AG04449 (cell line): ENCODE measurements at regions not wholly inside any gene's neighbourhood (a gene's known extent, or its start where the extent isn't known, plus 50 kb on each side); places are given as distances from the start of the nearest gene placed in this dataset.

Experiments
- CTCF ChIA-PET: fragments of 350-600 bp; formaldehyde crosslinking; extraction: SDS; loops from one replicate; lab custom pipeline; 2021; ENCODE audit warnings: antibody characterized with exemption; lab: Yijun Ruan, JAX
- POLR2A ChIA-PET: fragments of 400-600, 350-600 bp; formaldehyde crosslinking; extraction: SDS; loops from one replicate; lab custom pipeline; 2020; ENCODE audit warnings: antibody characterized with exemption, inconsistent platforms; lab: Yijun Ruan, JAX
- DNase-seq: peaks from one replicate; pipeline ENCODE4 v3.0.0-alpha.2; 2010; ENCODE audit warnings: low read depth, low spot score
- H3K4me3 ChIP-seq: 2 replicates; pipeline ENCODE4 v1.5.1; 2011; ENCODE audit warnings: low read depth, mild to moderate bottlenecking, control low read depth, low read length
- TF ChIP-seq, protein P1 (sequence below): IDR thresholded peaks from one replicate; pipeline ENCODE4 v1.5.1; 2011; ENCODE audit warnings: mild to moderate bottlenecking, moderate library complexity, low read length, control low read depth, inconsistent platforms; ENCODE audit not compliant: insufficient read depth; ENCODE audit errors: missing control alignments

DNA sequence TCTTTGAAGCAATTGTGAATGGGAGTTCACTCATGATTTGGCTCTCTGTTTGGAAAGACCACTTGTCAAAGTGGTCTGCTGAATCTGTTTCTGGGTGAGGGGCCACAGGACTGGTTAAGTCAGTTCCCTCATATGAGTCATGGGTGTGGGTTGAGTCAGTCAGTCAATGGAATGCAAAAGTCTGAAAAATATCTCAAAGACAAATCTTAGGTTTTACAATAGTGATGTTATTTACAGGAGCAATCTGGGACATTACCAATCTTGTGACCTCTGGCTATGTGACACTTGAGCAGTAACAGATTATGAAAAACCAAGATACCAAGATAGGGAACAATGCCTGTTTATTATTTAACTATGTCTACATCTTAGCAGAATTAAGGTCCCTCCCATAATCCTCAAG lies 311.6 kb downstream of the AASDHPPT start:
- no peak overlapping the region for H3K4me3 ChIP-seq
- TF ChIP-seq, protein P1, sequence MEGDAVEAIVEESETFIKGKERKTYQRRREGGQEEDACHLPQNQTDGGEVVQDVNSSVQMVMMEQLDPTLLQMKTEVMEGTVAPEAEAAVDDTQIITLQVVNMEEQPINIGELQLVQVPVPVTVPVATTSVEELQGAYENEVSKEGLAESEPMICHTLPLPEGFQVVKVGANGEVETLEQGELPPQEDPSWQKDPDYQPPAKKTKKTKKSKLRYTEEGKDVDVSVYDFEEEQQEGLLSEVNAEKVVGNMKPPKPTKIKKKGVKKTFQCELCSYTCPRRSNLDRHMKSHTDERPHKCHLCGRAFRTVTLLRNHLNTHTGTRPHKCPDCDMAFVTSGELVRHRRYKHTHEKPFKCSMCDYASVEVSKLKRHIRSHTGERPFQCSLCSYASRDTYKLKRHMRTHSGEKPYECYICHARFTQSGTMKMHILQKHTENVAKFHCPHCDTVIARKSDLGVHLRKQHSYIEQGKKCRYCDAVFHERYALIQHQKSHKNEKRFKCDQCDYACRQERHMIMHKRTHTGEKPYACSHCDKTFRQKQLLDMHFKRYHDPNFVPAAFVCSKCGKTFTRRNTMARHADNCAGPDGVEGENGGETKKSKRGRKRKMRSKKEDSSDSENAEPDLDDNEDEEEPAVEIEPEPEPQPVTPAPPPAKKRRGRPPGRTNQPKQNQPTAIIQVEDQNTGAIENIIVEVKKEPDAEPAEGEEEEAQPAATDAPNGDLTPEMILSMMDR, result no peak
- ChIA-PET POLR2A (no interaction called here), CTCF (no interaction called here)
- no peak for DNase-seq

DNA sequence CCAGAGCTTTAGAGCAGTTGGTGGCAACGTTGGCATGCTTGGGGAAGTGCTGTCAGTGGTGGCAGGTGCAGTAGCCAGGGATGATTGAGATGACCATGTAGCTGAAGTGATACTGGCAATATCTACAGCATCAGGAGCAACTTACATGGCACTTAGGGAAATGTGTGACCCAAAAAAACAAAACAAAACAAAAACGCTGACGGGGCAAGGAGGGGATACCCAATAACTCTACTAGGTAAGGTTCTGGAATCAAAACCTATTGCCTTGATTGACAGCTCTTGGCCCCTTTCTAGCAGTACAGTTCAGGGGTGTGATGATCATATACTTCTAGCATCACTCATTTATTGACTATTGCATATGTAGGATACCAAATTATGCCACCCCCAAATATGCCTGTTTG lies 312.6 kb downstream of the AASDHPPT start:
- TF ChIP-seq, protein P1, result no peak
- CTCF ChIA-PET, result no interaction called here
- no peak overlapping the region for H3K4me3 ChIP-seq
- DNase-seq, result no peak
- POLR2A ChIA-PET, result no interaction called here

DNA sequence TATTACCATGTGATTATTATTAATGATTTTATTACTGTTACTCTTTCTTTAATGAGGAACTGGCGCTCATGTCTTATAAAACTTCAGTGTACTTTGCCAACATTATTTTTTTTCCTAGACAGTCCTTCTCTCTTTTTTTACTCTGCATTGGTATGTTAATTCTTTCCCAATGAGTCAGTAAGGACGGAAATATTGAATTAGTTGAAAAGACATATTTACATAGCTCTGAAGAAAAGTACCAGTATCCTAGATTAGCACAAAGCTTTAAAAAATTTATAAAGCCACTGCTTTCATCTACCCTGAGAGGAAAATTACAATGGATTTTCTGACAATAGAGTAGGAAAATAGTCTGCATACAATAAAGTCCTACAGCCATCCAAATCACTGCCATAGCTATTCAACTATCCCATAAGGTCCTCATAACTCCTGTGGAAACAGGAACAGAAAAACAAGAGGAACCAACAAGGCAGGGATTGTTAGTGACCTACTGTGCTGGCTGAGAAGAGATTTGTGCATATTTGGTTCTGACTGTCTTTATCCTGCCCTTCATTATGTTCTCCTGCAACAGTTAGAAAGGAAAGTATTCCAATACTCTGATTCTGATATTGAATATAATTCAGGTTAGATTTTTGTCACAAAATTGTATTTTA lies 314.4 kb downstream of the AASDHPPT start:
- H3K4me3 ChIP-seq, result no peak overlapping the region
- POLR2A ChIA-PET, result interaction anchor here (1.2 kb wide), 1 partner anchor 23 kb away, joined by 4 read pairs; no protein-coding TSS in a partner anchor
- TF ChIP-seq, protein P1, result no peak
- CTCF ChIA-PET, result interaction anchor here (0.9 to 1.1 kb wide), 2 partner anchors 11 to 22 kb away, joined by 3 to 4 read pairs; no protein-coding TSS in a partner anchor
- no peak for DNase-seq

DNA sequence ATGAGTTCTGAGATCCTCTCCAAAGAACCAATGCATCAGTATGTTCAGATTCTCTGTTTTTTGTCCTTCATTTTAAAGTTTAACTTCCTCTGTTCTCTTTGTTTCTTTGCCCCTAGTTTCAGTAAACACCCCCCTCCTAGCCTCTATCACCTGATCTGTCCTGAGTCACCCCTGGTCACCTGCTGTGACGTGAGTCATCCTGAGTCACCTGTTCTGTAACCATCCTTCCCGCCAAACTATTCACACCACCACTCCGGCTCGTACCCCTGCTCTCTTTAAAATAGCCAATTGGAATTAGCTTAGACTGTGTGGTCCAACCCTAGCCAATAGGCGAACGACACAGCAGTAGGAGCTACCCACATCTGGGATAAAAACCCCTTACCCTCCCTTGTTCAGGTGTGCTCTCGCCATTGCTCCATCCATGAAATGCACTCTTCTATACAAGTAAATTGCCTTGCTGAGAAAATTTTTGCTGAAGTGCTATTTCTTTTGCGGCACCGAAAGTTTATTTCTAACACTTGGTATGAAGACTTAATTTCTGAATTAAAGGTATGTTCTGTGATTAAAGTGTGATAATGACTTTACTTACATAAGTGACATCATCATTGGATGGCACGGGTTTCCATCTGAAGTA lies 318.4 kb downstream of the AASDHPPT start:
- ChIA-PET POLR2A (no interaction called here), CTCF (no interaction called here)
- no peak overlapping the region for H3K4me3 ChIP-seq
- TF ChIP-seq, protein P1, result no peak
- DNase-seq, result no peak

DNA sequence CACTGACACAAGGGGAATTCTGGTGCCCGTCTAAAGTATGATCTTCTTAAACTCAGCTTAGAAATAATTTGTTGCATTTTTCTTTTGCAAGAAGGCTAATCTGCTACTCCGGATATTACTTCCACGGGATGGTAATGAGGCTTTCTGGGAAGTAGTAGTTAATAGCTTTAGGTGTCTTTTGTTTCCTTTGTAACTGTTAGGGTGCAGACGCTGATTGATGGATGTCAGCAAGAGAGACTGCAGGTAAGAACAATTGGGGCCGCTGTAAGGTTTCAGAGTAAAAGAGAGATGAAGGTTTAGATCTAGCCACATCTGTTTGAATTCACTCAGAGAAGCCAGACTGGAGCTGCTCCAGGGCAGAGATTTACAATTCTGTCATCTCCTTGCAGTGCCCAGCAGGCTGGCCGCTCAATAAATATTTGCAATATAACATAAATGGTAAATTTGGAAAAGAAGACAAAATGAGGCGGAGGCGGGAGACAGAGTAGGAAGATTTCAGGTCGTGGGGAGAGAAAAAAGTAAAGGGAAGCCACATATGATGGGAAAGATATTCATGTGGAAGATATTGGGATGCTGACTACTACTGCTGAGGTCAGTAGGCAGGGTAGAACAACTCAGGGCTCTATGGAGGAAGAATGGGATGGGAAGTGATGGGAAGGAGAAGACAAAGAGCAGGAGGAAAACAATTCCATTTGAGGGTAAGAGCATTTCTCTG lies 320.5 kb downstream of the AASDHPPT start:
- DNase-seq, result no peak
- TF ChIP-seq, protein P1, result no peak
- ChIA-PET POLR2A (interaction anchor here (1.4 kb wide), 1 partner anchor 69 kb away, joined by 5 read pairs; no protein-coding TSS in a partner anchor), CTCF (interaction anchor here (0.7 to 2.3 kb wide), 4 partner anchors 28 to 81 kb away, joined by 3 to 6 read pairs (median 3); no protein-coding TSS in a partner anchor)
- H3K4me3 ChIP-seq, result no peak overlapping the region; the same call in 1 of the 2 replicates
